Suprapubic skin (tissue), 4 donors: ENCODE measurements at regions not wholly inside any gene's neighbourhood (a gene's known extent, or its start where the extent isn't known, plus 50 kb on each side); places are given as distances from the start of the nearest gene placed in this dataset.

ENCODE experiments used
- DNase-seq, 2 donors: peaks; one replicate each; pipeline ENCODE4 v3.0.0-alpha.2; 2019; ENCODE audit warnings: low spot score in 2 of 2
- H3K27ac ChIP-seq: fragments of 200-600 bp; sonication (generic); one replicate; pipeline ENCODE4 v1.5.1; 2019
- H3K27me3 ChIP-seq: fragments of 200-600 bp; sonication (generic); one replicate; pipeline ENCODE4 v1.5.1; 2019
- H3K36me3 ChIP-seq: fragments of 200-600 bp; sonication (generic); one replicate; pipeline ENCODE4 v1.5.1; 2019
- H3K4me1 ChIP-seq: fragments of 200-600 bp; sonication (generic); one replicate; pipeline ENCODE4 v1.5.1; 2019
- H3K4me3 ChIP-seq: fragments of 200-600 bp; sonication (generic); one replicate; pipeline ENCODE4 v1.5.1; 2019; ENCODE audit warnings: mild to moderate bottlenecking
- H3K9me3 ChIP-seq: fragments of 200-600 bp; sonication (generic); one replicate; pipeline ENCODE4 v1.5.1; 2019
- EP300 ChIP-seq: sonication (generic); formaldehyde crosslinking; IDR thresholded peaks from one replicate; pipeline ENCODE4 v1.6.1; 2017; ENCODE audit warnings: antibody characterized with exemption
- POLR2A ChIP-seq, 2 donors: fragments of 450-650 bp; IDR thresholded peaks; one replicate each; pipeline ENCODE4 v1.6.1; 2017; ENCODE audit warnings: antibody characterized with exemption in 2 of 2, mild to moderate bottlenecking in 2 of 2, moderate library complexity in 2 of 2
- POLR2AphosphoS5 ChIP-seq, 3 donors: sonication (generic); formaldehyde crosslinking; IDR thresholded peaks; one replicate each; pipeline ENCODE4 v1.6.1; 2017; ENCODE audit warnings: antibody characterized with exemption in 3 of 3
- WGBS: methylation state at CpG from one replicate; pipeline ENCODE4 v1.1.5; 2018; 5-methylcytosine and 5-hydroxymethylcytosine counted together
- TF ChIP-seq, protein P1 (sequence below), 2 donors: fragments of 200-600 bp in 1 of 2; fragments of 450-650 bp in 1 of 2; sonication (generic) in 1 of 2; IDR thresholded peaks; one replicate each; pipeline ENCODE4 v1.5.1; 2016 to 2019; ENCODE audit warnings: antibody characterized with exemption in 2 of 2, mild to moderate bottlenecking in 1 of 2, moderate library complexity in 1 of 2

DNA sequence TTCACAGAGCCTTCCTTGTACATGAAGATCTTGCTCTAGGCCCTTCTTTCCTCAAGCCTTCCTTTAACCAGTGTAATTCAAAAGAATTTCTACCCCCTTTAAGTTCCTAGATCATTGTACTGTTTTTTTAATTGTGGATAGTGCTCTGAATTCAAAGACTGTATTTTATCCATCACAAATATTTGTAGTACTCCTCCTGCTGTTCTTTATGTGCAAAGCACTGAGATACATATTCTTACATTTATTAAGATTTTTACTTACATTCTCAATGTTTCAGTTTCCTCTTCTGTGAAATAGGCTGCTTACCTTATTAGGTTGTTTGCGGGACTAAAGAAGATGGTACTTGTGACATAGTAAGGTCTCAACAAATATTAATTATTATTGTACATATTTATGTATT is 168.8 kb upstream of the PDE4B start:
- Histone ChIP-seq H3K9me3 (no peaks in the 10 kb centered on the region), H3K27ac (no peak overlapping the region), H3K4me3 (no peak overlapping the region), H3K36me3 (no peaks in the 10 kb centered on the region), H3K27me3 (no peaks in the 10 kb centered on the region), H3K4me1 (no peaks in the 10 kb centered on the region)
- TF ChIP-seq POLR2A (IDR thresholded peaks at IDR 0.05) (no peak), EP300 (no peak), POLR2AphosphoS5 (IDR thresholded peaks at IDR 0.05) (no peak)
- TF ChIP-seq, protein P1, sequence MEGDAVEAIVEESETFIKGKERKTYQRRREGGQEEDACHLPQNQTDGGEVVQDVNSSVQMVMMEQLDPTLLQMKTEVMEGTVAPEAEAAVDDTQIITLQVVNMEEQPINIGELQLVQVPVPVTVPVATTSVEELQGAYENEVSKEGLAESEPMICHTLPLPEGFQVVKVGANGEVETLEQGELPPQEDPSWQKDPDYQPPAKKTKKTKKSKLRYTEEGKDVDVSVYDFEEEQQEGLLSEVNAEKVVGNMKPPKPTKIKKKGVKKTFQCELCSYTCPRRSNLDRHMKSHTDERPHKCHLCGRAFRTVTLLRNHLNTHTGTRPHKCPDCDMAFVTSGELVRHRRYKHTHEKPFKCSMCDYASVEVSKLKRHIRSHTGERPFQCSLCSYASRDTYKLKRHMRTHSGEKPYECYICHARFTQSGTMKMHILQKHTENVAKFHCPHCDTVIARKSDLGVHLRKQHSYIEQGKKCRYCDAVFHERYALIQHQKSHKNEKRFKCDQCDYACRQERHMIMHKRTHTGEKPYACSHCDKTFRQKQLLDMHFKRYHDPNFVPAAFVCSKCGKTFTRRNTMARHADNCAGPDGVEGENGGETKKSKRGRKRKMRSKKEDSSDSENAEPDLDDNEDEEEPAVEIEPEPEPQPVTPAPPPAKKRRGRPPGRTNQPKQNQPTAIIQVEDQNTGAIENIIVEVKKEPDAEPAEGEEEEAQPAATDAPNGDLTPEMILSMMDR (IDR thresholded peaks at IDR 0.05): no peak
- no peak for DNase-seq
- WGBS: 94% methylated on average over 1 of the region's 1 CpG

- Histone ChIP-seq H3K27me3 (no peaks in the 10 kb centered on the region), H3K4me3 (no peak overlapping the region), H3K4me1 (no peaks in the 10 kb centered on the region), H3K9me3 (no peaks in the 10 kb centered on the region), H3K36me3 (no peaks in the 10 kb centered on the region), H3K27ac (no peak overlapping the region)
- DNase-seq: no peak
- WGBS: 92% methylated on average over 2 of the region's 2 CpGs
- TF ChIP-seq EP300: no peak
- no peak for TF ChIP-seq POLR2AphosphoS5 (IDR thresholded peaks at IDR 0.05)
- TF ChIP-seq, protein P1 (IDR thresholded peaks at IDR 0.05): no peak
- TF ChIP-seq POLR2A (IDR thresholded peaks at IDR 0.05): no peak
Measured at GRCh38 chr1:65625528-65625927, 167.2 kb upstream of the PDE4B start.

GRCh38 chr1:65626003-65626402 is 166.7 kb upstream of the PDE4B start:
- TF ChIP-seq POLR2AphosphoS5 (IDR thresholded peaks at IDR 0.05) (no peak), POLR2A (IDR thresholded peaks at IDR 0.05) (no peak), EP300 (no peak)
- TF ChIP-seq, protein P1 (IDR thresholded peaks at IDR 0.05): no peak
- Histone ChIP-seq H3K4me3 (no peak overlapping the region), H3K9me3 (no peaks in the 10 kb centered on the region), H3K4me1 (no peaks in the 10 kb centered on the region), H3K27me3 (no peaks in the 10 kb centered on the region), H3K36me3 (no peaks in the 10 kb centered on the region), H3K27ac (no peak overlapping the region)
- 90% methylated on average over 3 of the region's 3 CpGs for WGBS
- no peak for DNase-seq

GRCh38 chr1:65629788-65630187 is 162.9 kb upstream of the PDE4B start:
- H3K27ac ChIP-seq: no peak overlapping the region
- H3K4me1 ChIP-seq: no peaks in the 10 kb centered on the region
- TF ChIP-seq, protein P1 (IDR thresholded peaks at IDR 0.05): no peak
- TF ChIP-seq EP300: no peak
- no peak for TF ChIP-seq POLR2A (IDR thresholded peaks at IDR 0.05)
- no peak for DNase-seq
- H3K9me3 ChIP-seq: no peaks in the 10 kb centered on the region
- 97% methylated on average over 2 of the region's 2 CpGs for WGBS
- H3K4me3 ChIP-seq: no peak overlapping the region
- H3K36me3 ChIP-seq: no peaks in the 10 kb centered on the region
- no peaks in the 10 kb centered on the region for H3K27me3 ChIP-seq

DNA sequence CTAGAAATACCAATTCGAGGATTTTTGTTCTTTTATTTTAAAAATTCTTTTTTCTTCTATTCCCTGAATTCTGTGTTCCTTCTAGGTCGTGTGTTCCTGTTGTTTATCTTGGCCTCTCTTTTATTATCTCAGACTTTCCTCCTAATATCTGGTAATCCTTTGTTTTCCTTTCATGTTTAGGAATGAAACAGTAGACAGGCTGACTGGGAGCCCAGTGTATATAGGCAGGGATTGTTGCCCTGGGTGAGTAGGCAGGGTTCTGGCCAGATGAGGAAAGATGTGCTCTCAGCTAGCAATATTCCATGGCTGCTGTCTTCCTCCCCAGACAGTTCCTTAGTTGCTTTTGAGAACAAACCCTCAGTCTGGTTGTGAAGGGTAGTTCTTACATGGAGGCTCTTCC is 161.8 kb upstream of the PDE4B start:
- H3K27ac ChIP-seq: no peak overlapping the region
- no peaks in the 10 kb centered on the region for H3K9me3 ChIP-seq
- no peak overlapping the region for H3K4me3 ChIP-seq
- no peaks in the 10 kb centered on the region for H3K36me3 ChIP-seq
- TF ChIP-seq EP300 (no peak), POLR2A (IDR thresholded peaks at IDR 0.05) (no peak), POLR2AphosphoS5 (IDR thresholded peaks at IDR 0.05) (no peak)
- TF ChIP-seq, protein P1 (IDR thresholded peaks at IDR 0.05): no peak
- no peak for DNase-seq
- 70% methylated on average over 2 of the region's 2 CpGs for WGBS
- H3K4me1 ChIP-seq: no peaks in the 10 kb centered on the region
- no peaks in the 10 kb centered on the region for H3K27me3 ChIP-seq
